ENCODE measurements at regions not wholly inside any gene's neighbourhood (a gene's known extent, or its start where the extent isn't known, plus 50 kb on each side); places are given as distances from the start of the nearest gene placed in this dataset.
"Not testable (repeated sequence)": the region's sequence is repeated elsewhere in the genome, so short reads cannot be mapped to it uniquely, and the experiment has no call there.

- H3K4me2 ChIP-seq (ENCODE audit: low read depth, low read length, poor library complexity, severe bottlenecking); H2AFZ ChIP-seq (ENCODE audit: low read length): not testable (repeated sequence)
These were observed 94.8 kb upstream of the BNIP2 start for GRCh38 chr15:59783774-59784520.

GRCh38 chr15:59779110-59779509, 90.0 kb upstream of the BNIP2 start:
- Histone ChIP-seq H2AFZ (ENCODE audit: low read length) (no peak overlapping the region), H3K79me2 (ENCODE audit: low read length) (no peaks in the 10 kb centered on the region), H3K4me2 (ENCODE audit: low read depth, low read length, poor library complexity, severe bottlenecking) (no peak overlapping the region), H3K36me3 (ENCODE audit: insufficient read depth, low read length) (no peaks in the 10 kb centered on the region), H3K4me1 (ENCODE audit: low read length) (no peaks in the 10 kb centered on the region), H3K9me2 (replicated peaks; ENCODE audit: insufficient read depth, low read length) (no peaks in the 10 kb centered on the region), H3K27me3 (ENCODE audit: low read length) (no peaks in the 10 kb centered on the region), H4K20me1 (ENCODE audit: insufficient read depth, low read depth, low read length) (no peaks in the 10 kb centered on the region), H3K27ac (ENCODE audit: low read length) (no peak overlapping the region), H3K9me3 (ENCODE audit: low read length) (no peaks in the 10 kb centered on the region), H3K4me3 (ENCODE audit: low read length) (no peak overlapping the region), H3K9ac (ENCODE audit: low read length) (no peak overlapping the region)
- no peak for DNase-seq

More at GRCh38 chr15:59783774-59784520, 94.8 kb upstream of the BNIP2 start:
- H3K9ac ChIP-seq (ENCODE audit: low read length); H3K4me1 ChIP-seq (ENCODE audit: low read length); H3K9me2 ChIP-seq (replicated peaks; ENCODE audit: insufficient read depth, low read length); H3K27ac ChIP-seq (ENCODE audit: low read length); H3K9me3 ChIP-seq (ENCODE audit: low read length); H3K79me2 ChIP-seq (ENCODE audit: low read length); H3K4me3 ChIP-seq (ENCODE audit: low read length); DNase-seq; H3K36me3 ChIP-seq (ENCODE audit: insufficient read depth, low read length); H3K27me3 ChIP-seq (ENCODE audit: low read length); H4K20me1 ChIP-seq (ENCODE audit: insufficient read depth, low read depth, low read length): not testable (repeated sequence)

GRCh38 chr15:59764775-59765174, 75.7 kb upstream of the BNIP2 start:
- H3K4me1 ChIP-seq (ENCODE audit: low read length), result no peaks in the 10 kb centered on the region
- H3K27ac ChIP-seq (ENCODE audit: low read length), result no peak overlapping the region
- H3K9me3 ChIP-seq (ENCODE audit: low read length), result no peaks in the 10 kb centered on the region
- H2AFZ ChIP-seq (ENCODE audit: low read length), result no peak overlapping the region
- no peaks in the 10 kb centered on the region for H3K79me2 ChIP-seq (ENCODE audit: low read length)
- H3K9ac ChIP-seq (ENCODE audit: low read length), result no peak overlapping the region
- H3K4me2 ChIP-seq (ENCODE audit: low read depth, low read length, poor library complexity, severe bottlenecking), result no peak overlapping the region
- H4K20me1 ChIP-seq (ENCODE audit: insufficient read depth, low read depth, low read length), result no peaks in the 10 kb centered on the region
- no peaks in the 10 kb centered on the region for H3K36me3 ChIP-seq (ENCODE audit: insufficient read depth, low read length)
- no peaks in the 10 kb centered on the region for H3K9me2 ChIP-seq (replicated peaks; ENCODE audit: insufficient read depth, low read length)
- peak; percentile 50 for DNase-seq
- H3K27me3 ChIP-seq (ENCODE audit: low read length), result no peaks in the 10 kb centered on the region
- no peak overlapping the region for H3K4me3 ChIP-seq (ENCODE audit: low read length)

GRCh38 chr15:59762558-59762957, 73.4 kb upstream of the BNIP2 start:
- no peak for DNase-seq

GRCh38 chr15:59760256-59760655, 71.1 kb upstream of the BNIP2 start:
- H3K9ac ChIP-seq (ENCODE audit: low read length); H3K79me2 ChIP-seq (ENCODE audit: low read length); H3K9me2 ChIP-seq (replicated peaks; ENCODE audit: insufficient read depth, low read length); H3K4me3 ChIP-seq (ENCODE audit: low read length); H3K9me3 ChIP-seq (ENCODE audit: low read length); DNase-seq; H2AFZ ChIP-seq (ENCODE audit: low read length); H3K4me1 ChIP-seq (ENCODE audit: low read length); H4K20me1 ChIP-seq (ENCODE audit: insufficient read depth, low read depth, low read length); H3K36me3 ChIP-seq (ENCODE audit: insufficient read depth, low read length); H3K27ac ChIP-seq (ENCODE audit: low read length); H3K27me3 ChIP-seq (ENCODE audit: low read length); H3K4me2 ChIP-seq (ENCODE audit: low read depth, low read length, poor library complexity, severe bottlenecking): not testable (repeated sequence)

More at GRCh38 chr15:59762558-59762957, 73.4 kb upstream of the BNIP2 start:
- Histone ChIP-seq H3K79me2 (ENCODE audit: low read length) (no peaks in the 10 kb centered on the region), H3K27ac (ENCODE audit: low read length) (no peak overlapping the region), H3K4me3 (ENCODE audit: low read length) (no peak overlapping the region), H3K9me3 (ENCODE audit: low read length) (no peaks in the 10 kb centered on the region), H3K9ac (ENCODE audit: low read length) (no peak overlapping the region), H3K36me3 (ENCODE audit: insufficient read depth, low read length) (no peaks in the 10 kb centered on the region), H4K20me1 (ENCODE audit: insufficient read depth, low read depth, low read length) (no peaks in the 10 kb centered on the region), H3K9me2 (replicated peaks; ENCODE audit: insufficient read depth, low read length) (no peaks in the 10 kb centered on the region), H2AFZ (ENCODE audit: low read length) (no peak overlapping the region), H3K4me1 (ENCODE audit: low read length) (no peaks in the 10 kb centered on the region), H3K27me3 (ENCODE audit: low read length) (no peaks in the 10 kb centered on the region), H3K4me2 (ENCODE audit: low read depth, low read length, poor library complexity, severe bottlenecking) (no peak overlapping the region)

- Histone ChIP-seq H3K9ac (ENCODE audit: low read length) (no peak overlapping the region), H3K27ac (ENCODE audit: low read length) (no peak overlapping the region), H3K9me2 (replicated peaks; ENCODE audit: insufficient read depth, low read length) (no peaks in the 10 kb centered on the region), H3K79me2 (ENCODE audit: low read length) (no peaks in the 10 kb centered on the region), H3K27me3 (ENCODE audit: low read length) (no peaks in the 10 kb centered on the region), H3K4me1 (ENCODE audit: low read length) (peaks cover 4% of the 10 kb centered on the region), H2AFZ (ENCODE audit: low read length) (no peak overlapping the region), H3K36me3 (ENCODE audit: insufficient read depth, low read length) (no peaks in the 10 kb centered on the region), H4K20me1 (ENCODE audit: insufficient read depth, low read depth, low read length) (no peaks in the 10 kb centered on the region), H3K4me2 (ENCODE audit: low read depth, low read length, poor library complexity, severe bottlenecking) (no peak overlapping the region), H3K4me3 (ENCODE audit: low read length) (no peak overlapping the region), H3K9me3 (ENCODE audit: low read length) (no peaks in the 10 kb centered on the region)
- peak; percentile 64 for DNase-seq
These were observed 62.7 kb upstream of the BNIP2 start for GRCh38 chr15:59751552-59752413.

GRCh38 chr15:59746777-59747176, 57.7 kb upstream of the BNIP2 start:
- H3K9ac ChIP-seq (ENCODE audit: low read length), result no peak overlapping the region
- H3K9me2 ChIP-seq (replicated peaks; ENCODE audit: insufficient read depth, low read length), result no peaks in the 10 kb centered on the region
- H3K4me3 ChIP-seq (ENCODE audit: low read length), result no peak overlapping the region
- DNase-seq, result peak; percentile 68
- peaks cover 5% of the 10 kb centered on the region; the same call in 1 of the 2 replicates for H3K9me3 ChIP-seq (ENCODE audit: low read length)
- H3K4me1 ChIP-seq (ENCODE audit: low read length), result peaks cover 9% of the 10 kb centered on the region
- no peaks in the 10 kb centered on the region for H3K79me2 ChIP-seq (ENCODE audit: low read length)
- no peak overlapping the region for H3K27ac ChIP-seq (ENCODE audit: low read length)
- H3K27me3 ChIP-seq (ENCODE audit: low read length), result no peaks in the 10 kb centered on the region
- no peaks in the 10 kb centered on the region for H4K20me1 ChIP-seq (ENCODE audit: insufficient read depth, low read depth, low read length)
- no peak overlapping the region for H3K4me2 ChIP-seq (ENCODE audit: low read depth, low read length, poor library complexity, severe bottlenecking)
- no peaks in the 10 kb centered on the region for H3K36me3 ChIP-seq (ENCODE audit: insufficient read depth, low read length)
- H2AFZ ChIP-seq (ENCODE audit: low read length), result no peak overlapping the region

GRCh38 chr15:59741274-59741906, 52.3 kb upstream of the BNIP2 start:
- Histone ChIP-seq H4K20me1 (ENCODE audit: insufficient read depth, low read depth, low read length) (no peaks in the 10 kb centered on the region), H3K36me3 (ENCODE audit: insufficient read depth, low read length) (no peaks in the 10 kb centered on the region)
- DNase-seq, result peak; percentile 49

More at GRCh38 chr15:59741274-59741906, 52.3 kb upstream of the BNIP2 start:
- no peak overlapping the region for H2AFZ ChIP-seq (ENCODE audit: low read length)
- no peaks in the 10 kb centered on the region for H3K79me2 ChIP-seq (ENCODE audit: low read length)
- peaks cover 1% of the 10 kb centered on the region for H3K4me1 ChIP-seq (ENCODE audit: low read length)
- peaks cover 5% of the 10 kb centered on the region; the same call in 1 of the 2 replicates for H3K9me3 ChIP-seq (ENCODE audit: low read length)
- H3K27ac ChIP-seq (ENCODE audit: low read length), result no peak overlapping the region
- H3K4me2 ChIP-seq (ENCODE audit: low read depth, low read length, poor library complexity, severe bottlenecking), result no peak overlapping the region
- H3K4me3 ChIP-seq (ENCODE audit: low read length), result no peak overlapping the region
- H3K9me2 ChIP-seq (replicated peaks; ENCODE audit: insufficient read depth, low read length), result no peaks in the 10 kb centered on the region
- H3K9ac ChIP-seq (ENCODE audit: low read length), result no peak overlapping the region
- H3K27me3 ChIP-seq (ENCODE audit: low read length), result no peaks in the 10 kb centered on the region

Data from Karpas-422 (cell line).